Activated CD8-positive, alpha-beta memory T cell treated with anti-CD3 and anti-CD28 coated beads for 24 hours (primary cell): ENCODE measurements at regions not wholly inside any gene's neighbourhood (a gene's known extent, or its start where the extent isn't known, plus 50 kb on each side); places are given as distances from the start of the nearest gene placed in this dataset.
"Not testable (repeated sequence)": the region's sequence is repeated elsewhere in the genome, so short reads cannot be mapped to it uniquely, and the experiment has no call there.

ENCODE experiments used
- DNase-seq: peaks from one replicate; pipeline ENCODE4 v3.0.0-alpha.2; 2020

DNA sequence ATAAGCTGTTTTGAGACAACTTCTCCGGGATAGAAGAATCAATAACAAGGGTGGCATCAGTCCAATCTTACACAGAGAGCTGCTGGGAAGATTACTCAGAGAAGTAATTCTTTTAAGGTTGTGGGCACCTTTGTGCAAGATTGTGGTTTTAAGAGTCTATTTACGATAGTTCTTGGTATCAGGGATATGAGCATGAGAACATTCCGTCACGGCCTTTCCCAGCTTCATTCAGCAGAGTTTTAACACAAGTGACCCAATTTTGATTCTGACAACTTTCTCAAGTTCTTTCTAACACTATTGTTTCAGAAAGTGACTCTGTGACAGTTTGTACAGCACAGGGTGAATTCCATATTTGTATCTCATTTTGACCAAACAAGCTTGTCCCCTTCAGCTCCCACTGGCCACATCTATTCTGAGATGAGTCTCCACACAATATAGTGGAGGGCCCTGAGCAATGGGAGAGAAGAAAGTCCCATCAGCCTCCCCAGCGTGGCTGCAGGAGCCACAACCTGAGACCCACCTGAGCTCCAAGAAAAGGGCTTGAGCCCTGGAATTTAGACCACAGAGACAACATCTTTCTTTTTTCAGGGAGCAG lies 869.2 kb downstream of the TMEM121 start:
- no peak for DNase-seq

DNA sequence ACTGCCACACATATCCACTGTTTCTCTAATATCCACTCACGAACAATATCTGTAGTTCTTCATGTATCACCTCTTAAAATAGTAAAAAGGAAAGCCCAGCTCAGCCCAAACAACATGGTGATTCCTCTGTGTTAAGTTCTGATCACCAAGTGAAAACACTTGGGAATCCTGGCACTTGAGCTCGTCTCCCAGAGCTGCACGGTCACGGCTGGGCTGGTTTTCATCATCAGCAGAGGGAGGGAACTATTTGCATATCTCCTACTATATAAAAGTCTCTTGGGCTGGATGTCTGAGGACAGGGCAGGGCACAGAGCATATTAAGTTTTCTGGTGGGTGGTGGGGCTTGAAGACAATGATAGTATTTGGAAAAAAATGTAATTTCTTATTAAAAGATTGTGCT lies 870.6 kb downstream of the TMEM121 start:
- DNase-seq: no peak

DNA sequence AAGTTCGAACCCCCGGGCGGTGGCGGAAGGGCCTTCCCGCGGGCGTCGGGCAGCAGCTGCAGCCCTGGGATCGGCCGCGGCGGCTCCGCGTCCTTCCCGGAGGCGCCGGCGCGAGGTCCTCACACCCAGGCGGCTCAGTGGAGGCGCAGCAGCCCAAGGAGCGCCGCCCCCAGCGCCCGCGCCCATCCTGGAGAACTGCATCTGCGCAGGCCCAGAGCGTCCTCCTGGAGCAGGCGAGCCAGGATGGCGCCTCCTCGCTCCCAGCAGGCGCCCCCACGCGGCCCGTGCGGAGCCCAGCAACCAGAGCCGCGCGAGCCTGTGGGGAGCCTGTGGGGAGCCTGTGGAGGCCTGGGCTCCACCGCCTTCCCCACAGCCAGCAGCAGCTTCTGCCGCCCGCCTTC lies 872.5 kb downstream of the TMEM121 start:
- DNase-seq: not testable (repeated sequence)

DNA sequence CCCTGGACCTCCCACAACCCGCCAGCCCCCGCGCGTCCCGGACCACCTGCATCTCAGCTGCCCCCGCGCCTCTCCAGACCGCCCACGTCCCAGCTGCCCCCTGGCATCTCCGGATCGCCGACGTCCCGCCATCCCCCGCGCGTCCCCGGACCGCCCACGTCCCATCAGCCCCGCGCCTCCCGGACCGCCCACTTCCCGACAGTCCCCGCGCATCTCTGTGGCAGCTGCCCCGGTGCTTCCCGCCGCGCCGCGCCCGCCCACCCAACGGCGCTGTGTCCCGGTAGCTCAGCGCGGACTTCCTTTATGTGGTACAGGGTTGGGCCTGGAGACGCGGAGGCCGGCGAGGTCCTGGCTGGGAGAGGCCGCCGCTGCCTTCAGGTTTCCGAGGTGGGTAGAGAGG lies 874.9 kb downstream of the TMEM121 start:
- not testable (repeated sequence) for DNase-seq

DNA sequence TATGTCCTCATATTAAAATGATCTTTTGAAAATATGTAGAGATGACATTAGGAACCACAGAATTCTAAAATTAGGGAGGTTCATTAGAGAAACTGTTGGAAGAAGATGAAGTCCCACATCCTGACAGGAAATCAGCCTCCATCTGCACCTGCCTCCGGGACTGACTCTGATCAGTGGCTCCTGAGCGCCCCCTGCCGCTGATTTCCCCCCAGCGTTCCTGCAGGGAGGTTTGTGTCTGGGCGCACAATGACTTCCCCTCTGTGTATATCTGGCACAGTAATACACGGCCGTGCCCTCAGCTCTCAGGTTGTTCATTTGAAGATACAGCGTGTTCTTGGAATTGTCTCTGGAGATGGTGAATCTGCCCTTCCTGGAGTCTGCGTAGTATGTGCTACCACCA lies 883.8 kb downstream of the TMEM121 start:
- peak; percentile 81 for DNase-seq

DNA sequence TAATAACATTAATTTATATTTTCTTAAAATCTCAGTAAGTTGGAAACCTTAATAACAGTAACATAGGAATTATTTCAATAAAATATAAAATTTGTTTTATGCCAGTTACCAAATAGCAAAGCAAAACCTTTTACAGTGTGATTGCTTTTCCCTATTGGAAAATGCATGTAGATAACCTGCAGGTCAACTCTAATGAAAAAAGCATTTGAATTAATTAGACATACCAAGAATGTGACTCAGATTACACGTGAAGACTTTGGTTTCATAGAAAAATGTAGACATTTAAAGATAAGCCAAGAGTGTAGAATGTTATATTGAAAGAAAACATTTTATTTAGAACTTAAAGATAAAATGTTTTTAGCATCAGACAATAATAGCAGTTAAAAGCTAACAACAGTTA lies 888.1 kb downstream of the TMEM121 start:
- DNase-seq: no peak

DNA sequence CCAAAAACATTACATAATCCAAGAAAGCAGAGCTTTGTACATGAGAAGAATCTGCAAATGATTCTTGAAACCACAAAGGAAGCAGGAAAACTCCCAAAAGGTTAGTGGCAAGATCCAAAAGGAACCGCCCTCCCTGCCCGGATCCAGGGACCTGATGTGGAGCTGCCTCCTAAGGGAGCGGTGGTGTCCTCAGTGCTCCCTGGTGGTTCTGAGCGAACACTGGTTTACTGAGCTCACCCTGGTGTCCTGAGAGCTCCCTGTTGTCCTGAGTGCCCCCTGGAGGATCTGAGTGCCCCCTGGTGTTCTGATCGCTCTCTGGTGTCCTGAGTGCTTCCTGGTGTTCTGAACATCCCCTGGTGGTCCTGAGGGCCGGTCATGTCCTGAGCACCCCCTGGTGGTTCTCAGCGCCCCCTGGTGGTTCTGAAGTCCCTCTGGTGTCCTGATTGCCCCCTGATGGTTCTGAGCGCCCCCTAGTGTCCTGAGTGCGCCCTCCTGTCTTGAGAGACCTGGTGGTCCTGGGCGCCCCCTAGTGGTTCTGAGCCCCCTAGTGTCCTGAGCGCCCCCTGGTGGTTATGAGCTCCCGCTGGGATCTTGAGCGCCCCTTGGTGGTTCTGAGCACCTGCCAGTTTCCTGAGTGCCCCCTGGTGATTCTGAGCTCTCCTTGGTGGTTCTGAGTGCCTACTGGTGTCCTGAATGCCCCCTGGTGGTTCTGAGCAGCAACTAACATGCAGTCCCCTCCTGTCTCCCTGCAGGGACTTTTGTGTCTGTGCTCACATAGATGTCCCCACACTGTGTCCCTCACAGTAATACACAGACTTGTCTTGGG lies 891.1 kb downstream of the TMEM121 start:
- DNase-seq: peak; percentile 94

DNA sequence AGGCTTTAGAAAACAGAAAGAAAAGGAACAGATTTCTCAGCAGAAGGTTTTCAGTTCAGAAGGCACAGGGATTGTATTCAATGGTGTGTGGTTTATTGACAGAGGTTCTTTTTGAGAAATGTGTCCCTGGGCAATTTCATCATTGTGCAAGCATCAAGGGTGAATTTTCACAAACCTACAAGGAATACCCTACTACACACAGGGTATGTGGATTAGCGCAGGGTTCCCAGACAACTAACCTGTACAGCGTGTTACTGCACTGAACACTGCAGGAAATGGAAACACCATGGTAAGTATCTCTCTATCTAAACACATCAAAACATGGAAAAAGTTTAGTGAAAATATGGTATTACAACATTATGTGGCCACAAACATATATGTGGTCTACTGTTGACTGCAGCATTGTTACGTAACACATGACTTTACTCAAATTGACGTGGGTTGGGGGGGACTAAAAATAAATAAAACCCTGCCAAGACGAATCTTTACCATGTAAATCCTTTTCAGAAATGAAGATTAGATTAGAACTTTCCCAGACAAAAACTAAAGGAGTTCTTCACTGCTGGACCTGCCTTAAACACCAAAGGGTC lies 893.1 kb downstream of the TMEM121 start:
- no peak for DNase-seq

DNA sequence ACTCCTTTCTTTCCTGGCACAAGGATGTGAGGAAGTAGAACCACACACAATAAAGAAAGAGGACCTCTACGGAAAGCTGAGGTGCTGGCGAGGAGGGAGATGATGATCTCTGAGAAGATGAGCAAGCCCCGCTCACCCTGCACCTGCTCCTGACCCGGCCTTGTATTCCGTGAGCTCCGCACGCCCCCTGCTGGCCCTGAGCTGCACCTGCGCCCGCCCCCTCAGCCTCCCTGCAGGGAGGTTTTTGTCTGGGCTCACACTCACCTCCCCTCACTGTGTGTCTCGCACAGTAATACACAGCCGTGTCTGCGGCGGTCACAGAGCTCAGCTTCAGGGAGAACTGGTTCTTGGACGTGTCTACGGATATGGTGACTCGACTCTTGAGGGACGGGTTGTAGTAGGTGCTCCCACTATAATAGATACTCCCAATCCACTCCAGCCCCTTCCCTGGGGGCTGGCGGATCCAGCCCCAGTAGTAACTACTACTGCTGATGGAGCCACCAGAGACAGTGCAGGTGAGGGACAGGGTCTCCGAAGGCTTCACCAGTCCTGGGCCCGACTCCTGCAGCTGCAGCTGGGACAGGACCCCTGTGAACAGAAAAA lies 895.1 kb downstream of the TMEM121 start:
- peak; percentile 94 for DNase-seq

DNA sequence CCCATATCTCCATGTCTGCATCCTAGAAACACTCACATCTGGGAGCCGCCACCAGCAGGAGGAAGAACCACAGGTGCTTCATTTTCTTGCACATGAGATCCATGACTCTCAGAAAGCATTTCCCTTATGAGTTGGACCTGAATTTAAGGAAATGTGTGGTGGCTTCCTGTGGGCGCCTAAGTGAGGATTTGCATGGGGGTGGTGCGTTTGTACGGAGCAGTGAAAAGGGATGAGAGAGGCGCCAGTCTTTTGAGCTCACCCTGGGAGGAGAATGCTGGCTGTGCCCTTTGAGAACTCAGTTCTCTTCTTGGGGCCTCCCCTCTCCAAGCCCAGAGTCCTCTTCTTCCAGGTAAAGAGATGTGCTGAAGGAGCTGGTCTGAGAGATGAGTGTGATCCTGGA lies 895.7 kb downstream of the TMEM121 start:
- DNase-seq: no peak

DNA sequence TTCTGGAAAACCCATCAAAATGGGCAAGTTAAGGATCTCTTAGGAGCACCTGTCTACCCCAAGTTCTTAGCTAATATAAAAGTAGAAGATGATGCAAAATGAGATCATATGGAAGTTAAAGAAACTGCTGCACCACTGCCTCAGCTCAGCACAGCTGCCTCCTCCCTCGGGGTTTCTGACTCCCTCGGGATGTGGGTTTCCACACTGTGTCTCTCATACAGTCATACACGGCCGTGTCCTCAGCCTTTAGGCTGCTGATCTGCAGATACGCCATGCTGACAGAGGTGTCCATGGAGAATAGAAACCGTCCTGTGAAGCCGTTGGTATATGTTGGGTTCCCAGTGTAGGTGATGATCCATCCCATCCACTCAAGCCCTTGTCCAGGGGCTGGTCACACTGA lies 898.8 kb downstream of the TMEM121 start:
- DNase-seq: not testable (repeated sequence)

DNA sequence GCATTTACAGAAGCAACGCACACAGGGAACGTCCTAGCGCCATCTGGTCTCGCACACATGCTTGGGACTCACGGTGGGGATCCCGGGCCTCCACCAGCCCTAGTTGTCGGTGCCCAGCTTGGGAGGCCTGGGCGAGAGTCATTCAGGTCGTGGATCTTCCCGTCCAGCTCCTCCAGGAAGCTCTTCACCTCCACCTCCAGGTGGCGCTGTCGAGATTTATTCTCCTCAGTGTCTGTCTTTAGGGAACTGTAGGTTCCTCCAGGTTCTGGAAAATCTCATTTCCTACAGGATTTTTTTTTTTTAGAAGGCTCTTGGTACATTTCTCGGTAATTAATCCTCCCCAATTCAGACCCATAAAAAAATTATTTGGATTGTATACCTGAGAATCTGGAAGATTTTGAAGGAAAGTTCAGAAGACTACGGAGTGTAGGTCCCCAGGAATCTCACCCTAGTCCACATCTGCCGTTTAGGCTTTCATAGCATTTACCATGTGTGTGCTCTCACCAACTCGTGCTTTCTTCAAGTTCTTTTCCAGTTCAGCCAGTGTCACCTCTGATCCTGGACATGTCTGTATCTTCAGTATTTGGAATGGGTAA lies 910.0 kb downstream of the TMEM121 start:
- peak; percentile 88 for DNase-seq

DNA sequence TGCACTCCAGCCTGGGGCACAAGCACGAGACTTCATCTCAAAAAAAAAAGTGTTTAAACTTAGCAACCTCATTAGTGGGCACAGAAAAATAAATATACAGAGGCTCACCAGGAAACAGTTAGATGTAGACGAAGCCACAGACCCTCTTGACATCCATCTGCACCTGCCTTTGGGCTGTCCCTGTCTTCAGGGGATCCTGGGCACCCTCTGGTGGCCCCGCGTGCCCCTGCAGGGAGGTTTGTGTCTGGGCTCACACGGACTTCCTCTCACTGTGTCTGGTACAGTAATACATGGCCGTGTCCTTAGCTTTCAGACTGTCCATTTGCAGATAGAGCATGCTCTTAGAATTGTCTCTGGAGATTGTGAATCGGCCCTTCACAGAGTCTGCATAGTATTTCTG lies 916.5 kb downstream of the TMEM121 start:
- DNase-seq: peak; percentile 73

DNA sequence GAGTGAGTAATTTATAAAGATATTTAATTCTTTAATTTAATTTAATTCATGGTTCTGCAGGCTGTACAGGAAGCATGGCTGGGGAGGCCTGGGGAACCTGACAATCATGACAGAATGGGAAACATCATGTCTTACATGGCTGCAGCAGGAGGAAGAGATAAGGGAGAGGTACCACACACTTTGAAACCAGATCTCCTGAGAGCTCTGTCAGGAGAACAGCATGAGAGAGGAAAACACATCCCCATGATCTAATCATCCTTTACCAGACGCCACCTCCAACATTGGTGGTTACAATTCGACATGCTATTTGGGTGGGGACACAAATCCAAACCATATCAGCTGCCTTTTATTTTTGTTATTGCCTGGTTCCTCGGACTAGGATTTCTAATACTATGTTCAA lies 928.6 kb downstream of the TMEM121 start:
- no peak for DNase-seq

DNA sequence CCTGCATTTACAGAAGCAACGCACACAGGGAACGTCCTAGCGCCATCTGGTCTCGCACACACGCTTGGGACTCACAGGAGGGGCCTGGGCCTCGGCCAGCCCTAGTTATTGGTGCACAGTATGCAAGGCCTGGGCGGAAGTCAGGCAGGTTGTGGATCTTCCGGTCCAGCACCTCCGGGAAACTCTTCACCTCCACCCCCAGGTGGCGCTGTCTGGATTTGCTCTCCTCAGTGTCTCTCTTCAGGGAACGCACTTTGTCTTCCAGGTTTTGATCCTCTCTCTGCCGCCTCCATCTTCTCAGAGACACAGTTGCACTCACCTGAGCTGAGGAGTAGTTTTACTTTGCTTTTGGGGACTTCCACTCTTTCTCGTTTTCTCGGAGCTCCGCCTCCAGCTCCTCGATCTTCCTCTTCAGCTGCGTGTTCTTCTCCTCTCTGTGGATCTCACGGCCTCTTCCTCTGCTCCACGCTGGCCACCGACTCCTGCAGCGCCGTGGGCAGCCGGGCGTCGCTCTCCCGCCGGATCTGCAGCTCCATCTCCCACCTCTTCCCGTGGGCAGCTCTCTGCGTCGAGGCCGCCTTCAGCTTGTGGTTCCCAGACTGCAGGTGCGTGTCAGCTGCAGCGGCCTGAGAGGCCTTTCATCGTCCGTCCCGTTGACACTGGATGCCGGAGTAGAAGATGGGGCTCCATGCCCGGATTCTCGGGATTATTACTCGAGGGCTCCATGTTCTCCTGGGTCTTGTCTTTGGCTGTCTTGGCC lies 933.8 kb downstream of the TMEM121 start:
- peak; percentile 85 for DNase-seq

DNA sequence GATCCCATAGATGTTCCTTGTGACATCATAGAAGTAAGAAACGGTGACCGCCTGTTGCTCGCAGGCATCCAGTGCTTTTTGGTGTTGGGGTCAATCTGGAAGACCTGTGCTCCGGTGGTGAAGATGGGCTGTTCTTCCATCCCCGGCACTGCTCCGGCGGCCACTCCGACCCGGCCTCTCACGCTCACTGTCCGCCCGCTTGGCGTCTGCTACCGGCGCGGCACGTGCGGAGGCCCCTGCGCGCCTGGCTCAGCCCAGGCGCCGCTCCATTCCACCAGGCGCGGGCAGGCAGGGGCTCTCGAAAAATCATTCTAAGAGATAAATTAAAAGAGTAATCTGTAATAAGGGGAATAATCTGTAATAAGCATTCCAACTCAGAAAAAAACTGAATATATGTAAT lies 934.5 kb downstream of the TMEM121 start:
- DNase-seq: no peak

DNA sequence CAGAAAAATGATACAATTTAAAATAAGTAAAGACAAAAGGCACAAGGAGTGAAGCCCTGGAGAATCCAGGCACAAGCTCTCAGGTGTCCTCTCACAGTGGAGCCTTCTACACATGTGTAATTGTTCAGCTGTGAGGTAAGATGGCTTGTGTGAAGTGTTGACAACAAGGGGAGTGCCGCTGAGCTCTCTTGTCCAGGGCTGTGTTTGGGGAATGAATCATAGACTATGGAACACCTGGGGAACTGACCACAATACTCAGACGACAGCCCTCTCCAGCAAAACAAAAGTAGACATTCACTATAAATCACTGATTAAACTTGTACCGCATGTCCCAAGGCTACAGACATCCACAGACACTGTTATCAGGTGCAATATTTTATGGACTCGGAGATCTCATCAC lies 940.1 kb downstream of the TMEM121 start:
- not testable (repeated sequence) for DNase-seq

DNA sequence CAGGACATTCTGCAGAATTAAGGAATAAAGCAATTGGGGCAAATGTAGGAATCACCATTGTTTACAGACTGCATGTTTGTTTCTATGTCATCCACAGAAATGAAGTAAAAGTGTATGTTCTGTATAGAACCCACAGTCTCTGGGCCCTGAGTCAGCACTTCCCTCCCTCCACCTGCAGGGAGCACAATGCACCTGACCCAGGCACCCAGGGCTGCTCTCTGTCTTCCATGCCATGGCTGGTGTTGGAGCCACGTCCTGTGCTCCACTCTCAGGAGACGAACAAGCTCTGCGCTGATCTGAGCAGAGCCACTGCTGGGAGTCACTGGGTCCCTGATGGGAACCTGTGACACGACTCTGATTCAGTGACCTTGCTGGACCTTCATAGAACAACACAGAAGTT lies 942.5 kb downstream of the TMEM121 start:
- DNase-seq: not testable (repeated sequence)

DNA sequence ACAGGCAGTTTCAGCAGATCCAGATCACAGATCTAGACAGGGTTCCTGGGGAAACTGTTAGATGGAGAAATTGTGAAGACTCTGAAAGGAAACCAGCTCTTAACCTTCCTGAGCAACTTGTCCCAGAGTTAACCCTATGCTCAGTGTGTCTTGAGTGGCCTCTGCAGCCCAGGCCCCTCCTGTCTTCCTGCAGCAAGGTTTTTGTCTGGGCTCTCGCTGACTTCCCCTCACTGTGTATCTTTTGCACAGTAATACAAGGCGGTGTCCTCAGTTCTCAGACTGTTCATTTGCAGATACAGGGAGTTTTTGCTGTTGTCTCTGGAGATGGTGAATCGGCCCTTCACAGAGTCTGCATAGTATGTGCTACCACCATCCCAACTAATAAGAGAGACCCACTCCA lies 943.6 kb downstream of the TMEM121 start:
- DNase-seq: not testable (repeated sequence)

DNA sequence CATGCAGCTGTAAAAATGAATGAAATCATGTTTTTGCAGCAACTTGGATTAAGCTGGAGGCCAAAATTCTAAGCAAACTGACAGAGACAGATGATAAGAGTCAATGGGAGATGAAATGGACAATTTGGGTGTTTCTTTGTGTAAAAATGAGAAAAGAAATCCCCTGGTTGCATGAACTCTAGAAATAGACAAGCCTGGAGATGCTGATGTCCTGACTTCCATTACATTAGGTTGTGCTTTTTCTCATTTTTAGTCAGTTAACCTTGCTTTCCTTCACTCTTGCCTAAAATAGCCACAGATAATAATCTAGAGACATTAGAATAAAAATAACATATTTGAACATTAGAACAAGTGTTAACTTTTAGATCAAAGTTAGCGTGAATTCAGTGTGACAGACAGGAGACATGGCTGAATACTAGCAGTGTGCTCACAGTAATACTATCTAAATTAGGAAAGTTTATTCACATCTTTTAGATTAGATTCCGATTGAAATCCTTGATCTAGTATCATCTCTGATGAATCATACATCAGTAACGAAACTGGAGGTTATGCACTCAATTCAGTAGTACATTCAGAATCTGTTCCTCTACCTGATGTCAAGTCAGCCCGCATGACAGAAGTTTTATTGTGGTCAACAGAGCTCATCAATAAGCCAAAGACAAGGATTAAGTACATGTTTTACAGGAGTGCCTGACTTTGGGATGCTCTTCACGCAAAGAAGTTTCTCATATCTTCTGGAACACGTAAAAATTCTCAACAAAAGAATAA lies 948.1 kb downstream of the TMEM121 start:
- DNase-seq: not testable (repeated sequence)

DNA sequence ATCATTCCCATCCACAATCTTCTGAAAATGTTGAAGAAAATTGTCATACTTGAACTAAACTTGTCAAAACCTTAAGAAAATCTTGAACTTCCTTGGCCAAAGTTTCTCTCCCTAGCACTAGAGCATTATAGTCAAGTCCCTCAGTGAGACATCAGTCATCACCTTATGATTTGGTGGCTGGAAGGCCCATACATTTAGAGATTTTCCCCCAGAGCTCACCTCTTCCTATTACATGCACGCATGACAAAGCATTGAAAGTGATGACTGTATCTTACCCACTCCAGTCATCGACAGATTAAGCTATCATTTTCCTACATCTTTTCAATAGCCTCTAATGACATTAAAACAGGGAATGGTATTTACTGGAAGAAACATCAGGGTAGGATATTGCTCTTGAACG lies 948.8 kb downstream of the TMEM121 start:
- DNase-seq: not testable (repeated sequence)

DNA sequence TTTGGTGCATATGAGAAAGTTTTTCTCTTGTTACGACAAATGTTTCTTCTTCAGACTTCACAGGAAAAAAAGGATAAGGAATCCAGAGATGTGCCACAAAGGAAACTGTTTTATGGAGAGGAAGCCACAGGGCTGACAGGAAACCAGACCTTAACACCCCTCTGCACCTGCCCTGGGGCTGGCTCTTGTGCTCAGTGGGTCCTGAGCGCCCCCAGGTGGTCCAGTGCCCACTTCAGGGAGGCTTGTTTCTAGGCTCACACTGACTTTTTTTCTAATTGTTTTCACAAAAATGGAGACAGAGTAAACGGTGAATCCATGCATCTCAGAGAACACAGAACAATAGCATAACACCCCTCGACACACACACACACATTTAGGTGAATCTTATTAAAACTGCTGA lies 951.2 kb downstream of the TMEM121 start:
- not testable (repeated sequence) for DNase-seq
